ENCODE measurements at regions not wholly inside any gene's neighbourhood (a gene's known extent, or its start where the extent isn't known, plus 50 kb on each side); places are given as distances from the start of the nearest gene placed in this dataset.
"Not testable (repeated sequence)": the region's sequence is repeated elsewhere in the genome, so short reads cannot be mapped to it uniquely, and the experiment has no call there.

GRCh38 chr7:9505516-9505915 lies 1072.1 kb downstream of the NXPH1 start:
- DNase-seq (ENCODE audit: low spot score), result no peak

DNA sequence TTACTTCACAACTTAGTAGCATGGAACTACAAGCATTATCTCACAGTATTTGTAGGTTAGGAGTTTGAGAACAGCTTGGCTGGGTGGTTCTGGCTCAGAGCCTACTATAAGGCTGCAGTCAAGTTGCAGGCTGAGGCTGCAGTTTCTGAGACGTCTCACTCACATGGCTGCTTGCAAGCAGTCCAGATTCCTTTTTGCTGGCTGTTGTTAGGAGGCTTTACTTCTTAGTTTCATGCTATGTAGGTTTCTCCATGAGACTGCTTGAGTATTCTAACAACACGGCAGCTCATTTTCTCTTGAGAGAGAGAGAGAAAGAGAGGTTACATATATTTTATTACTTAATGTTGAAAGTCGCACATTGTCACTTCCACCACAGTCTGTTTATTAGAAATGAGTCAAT lies 1073.9 kb downstream of the NXPH1 start:
- no peak for DNase-seq (ENCODE audit: low spot score)

DNA sequence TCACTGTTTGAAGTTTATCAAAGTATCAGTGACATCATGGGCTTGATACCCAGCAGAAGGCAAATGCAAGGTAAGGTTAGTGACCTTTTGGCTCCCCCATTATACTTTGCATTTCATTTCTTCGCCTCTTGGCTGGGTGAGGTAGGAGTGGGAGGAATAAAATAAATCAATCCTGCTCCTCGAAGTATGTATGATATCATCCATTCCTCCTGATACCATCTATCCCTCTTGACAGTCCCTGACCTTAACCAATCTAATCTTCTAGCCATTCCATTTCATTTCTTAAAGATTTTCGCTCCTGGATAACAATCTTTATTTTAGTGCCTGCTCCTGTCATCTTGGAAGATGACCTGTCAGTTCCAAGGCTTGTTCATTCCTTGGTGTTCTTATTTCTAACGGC lies 1083.3 kb downstream of the NXPH1 start:
- DNase-seq (ENCODE audit: low spot score), result no peak

GRCh38 chr7:9523579-9523978 lies 1090.2 kb downstream of the NXPH1 start:
- DNase-seq (ENCODE audit: low spot score), result no peak

DNA sequence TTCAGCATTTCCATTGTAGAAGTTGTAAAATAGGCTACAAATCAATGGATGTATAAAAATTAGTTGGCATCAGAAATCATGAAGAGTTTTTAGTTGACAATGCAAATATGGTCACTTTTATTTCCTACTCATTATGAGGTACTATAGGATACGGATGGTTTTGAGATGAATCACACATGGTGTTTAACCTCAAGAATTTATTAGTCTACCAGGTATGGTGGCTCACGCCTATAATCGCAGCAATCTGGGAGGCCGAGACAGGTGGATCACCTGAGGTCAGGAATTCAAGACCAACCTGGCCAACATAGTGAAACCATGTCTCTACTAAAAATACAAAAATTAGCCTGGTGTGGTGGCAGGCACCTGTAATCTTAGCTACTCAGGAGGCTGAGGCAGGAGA lies 1119.0 kb downstream of the NXPH1 start:
- DNase-seq (ENCODE audit: low spot score), result not testable (repeated sequence)

DNA sequence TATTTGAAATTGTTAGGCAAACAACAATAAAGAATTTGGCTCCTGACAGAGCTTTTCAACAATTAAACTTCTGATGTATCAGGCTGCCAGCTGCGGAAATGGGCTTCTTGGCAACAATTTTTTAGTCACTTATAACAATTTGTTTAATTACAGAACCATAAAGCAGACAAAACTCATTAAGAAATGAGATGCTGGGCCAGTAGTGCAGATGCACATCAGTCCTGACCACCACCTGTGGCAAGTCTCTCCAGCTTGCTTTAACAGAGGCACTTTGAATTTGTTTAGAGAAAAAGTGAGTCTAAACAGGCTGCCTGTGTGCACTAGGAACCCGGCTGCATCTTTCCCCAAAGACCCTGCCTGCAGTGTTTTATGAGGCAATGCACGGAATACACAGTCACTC lies 1124.4 kb downstream of the NXPH1 start:
- no peak for DNase-seq (ENCODE audit: low spot score)

GRCh38 chr7:9575716-9576115 lies 1142.3 kb downstream of the NXPH1 start:
- no peak for DNase-seq (ENCODE audit: low spot score)

DNA sequence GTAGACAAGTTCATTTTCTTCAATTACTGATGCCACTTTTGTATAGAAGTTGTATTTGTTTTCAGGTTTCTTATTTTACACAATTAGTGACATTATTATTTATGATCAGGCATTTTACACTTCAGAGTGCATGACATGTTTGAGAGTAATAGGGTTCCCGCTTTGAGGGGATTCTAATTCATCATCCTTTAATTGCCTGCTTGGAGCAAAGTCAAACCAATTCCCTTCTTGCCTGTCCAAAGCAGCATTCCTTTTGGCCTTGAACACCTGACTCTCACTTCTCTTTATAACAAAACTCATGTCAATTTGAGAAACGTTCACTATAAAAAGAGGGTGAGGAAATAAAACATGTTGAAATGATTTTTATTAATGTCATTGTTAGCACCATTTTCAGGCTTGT lies 1149.4 kb downstream of the NXPH1 start:
- DNase-seq (ENCODE audit: low spot score), result no peak

DNA sequence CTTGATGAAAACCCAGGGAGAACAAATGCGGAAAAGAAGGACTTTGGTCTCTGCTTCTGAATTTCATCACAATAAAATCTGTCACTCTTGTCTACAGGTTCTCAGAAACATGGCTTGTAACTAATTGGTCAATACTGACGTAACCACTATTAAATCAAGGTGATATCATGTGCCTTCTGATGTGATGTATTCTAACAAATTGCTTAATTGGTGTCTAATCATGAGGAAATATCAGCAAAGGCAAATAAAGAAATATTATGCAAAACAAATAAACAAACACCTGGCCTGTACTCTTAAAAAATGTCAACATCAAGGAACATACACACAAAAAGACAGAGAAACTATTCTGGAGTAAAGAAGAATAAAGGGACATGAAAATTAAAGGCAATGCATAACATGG lies 1165.0 kb downstream of the NXPH1 start:
- no peak for DNase-seq (ENCODE audit: low spot score)

GRCh38 chr7:9600974-9601373 lies 1167.6 kb downstream of the NXPH1 start:
- DNase-seq (ENCODE audit: low spot score), result no peak

DNA sequence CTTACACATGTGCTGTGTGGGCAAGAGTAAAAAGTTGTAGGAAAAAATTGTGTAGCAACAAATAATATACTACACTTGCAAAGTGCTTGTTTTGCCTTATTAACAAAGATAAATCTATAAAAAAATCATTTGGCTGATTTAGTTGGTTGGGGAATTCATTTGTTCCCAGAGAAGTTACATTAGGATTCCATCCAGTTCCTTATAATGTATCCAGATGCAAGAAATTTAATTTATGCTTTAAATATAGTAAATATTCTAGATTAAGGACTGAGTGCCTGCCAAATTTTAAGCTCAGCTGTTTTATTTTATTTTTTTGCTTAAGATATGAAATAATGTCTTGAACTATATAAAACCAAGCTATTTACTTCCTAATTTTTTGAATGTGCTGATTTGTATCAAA lies 1169.9 kb downstream of the NXPH1 start:
- DNase-seq (ENCODE audit: low spot score), result no peak

GRCh38 chr7:9608560-9608959 lies 1175.2 kb downstream of the NXPH1 start:
- DNase-seq (ENCODE audit: low spot score), result no peak

DNA sequence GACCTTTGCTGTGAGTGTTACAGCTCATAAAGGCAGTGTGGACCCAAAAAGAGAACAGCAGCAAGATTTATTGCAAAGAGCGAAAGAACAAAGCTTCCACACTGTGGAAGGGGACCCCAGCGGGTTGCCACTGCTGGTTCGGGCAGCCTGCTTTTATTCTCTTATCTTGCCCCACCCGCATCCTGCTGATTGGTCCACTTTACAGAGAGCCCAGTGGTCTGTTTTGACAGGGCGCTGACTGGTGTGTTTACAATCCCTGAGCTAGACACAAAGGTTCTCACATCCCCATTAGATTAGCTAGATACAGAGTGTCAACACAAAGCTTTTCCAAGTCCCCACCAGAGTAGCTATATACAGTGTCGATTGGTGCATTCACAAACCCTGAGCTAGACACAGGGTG lies 1187.5 kb downstream of the NXPH1 start:
- not testable (repeated sequence) for DNase-seq (ENCODE audit: low spot score)

DNA sequence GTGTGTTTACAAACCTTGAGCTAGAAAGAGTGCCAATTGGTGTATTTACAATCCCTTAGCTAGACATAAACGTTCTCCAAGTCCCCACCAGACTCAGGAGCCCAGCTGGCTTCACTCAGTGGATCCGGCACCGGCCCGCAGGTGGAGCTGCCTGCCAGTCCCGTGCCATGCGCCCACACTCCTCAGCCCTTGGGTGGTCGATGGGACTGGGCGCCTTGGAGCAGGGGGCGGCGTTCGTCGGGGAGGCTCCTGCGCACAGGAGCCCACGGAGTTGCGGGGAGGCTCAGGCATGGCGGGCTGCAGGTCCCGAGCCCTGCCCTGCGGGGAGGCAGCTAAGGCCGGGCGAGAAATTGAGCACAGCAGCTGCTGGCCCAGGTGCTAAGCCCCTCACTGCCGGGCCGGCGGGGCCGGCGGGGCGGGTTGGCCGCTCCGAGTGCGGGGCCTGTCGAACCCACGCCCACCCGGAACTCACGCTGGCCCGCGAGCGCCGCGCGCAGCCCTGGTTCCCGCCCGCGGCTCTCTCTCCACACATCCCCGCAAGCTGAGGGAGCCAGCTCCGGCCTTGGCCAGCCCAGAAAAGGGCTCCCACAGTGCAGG lies 1188.0 kb downstream of the NXPH1 start:
- DNase-seq (ENCODE audit: low spot score), result not testable (repeated sequence)

GRCh38 chr7:9621927-9622326 lies 1188.5 kb downstream of the NXPH1 start:
- DNase-seq (ENCODE audit: low spot score), result no peak

GRCh38 chr7:9625953-9626352 lies 1192.5 kb downstream of the NXPH1 start:
- DNase-seq (ENCODE audit: low spot score), result no peak

GRCh38 chr7:9645756-9646155 lies 1212.3 kb downstream of the NXPH1 start:
- no peak for DNase-seq (ENCODE audit: low spot score)

GRCh38 chr7:9657257-9657656 lies 1223.8 kb downstream of the NXPH1 start:
- DNase-seq (ENCODE audit: low spot score), result no peak

GRCh38 chr7:9671979-9672917 lies 1238.8 kb downstream of the NXPH1 start:
- DNase-seq (ENCODE audit: low spot score), result no peak

DNA sequence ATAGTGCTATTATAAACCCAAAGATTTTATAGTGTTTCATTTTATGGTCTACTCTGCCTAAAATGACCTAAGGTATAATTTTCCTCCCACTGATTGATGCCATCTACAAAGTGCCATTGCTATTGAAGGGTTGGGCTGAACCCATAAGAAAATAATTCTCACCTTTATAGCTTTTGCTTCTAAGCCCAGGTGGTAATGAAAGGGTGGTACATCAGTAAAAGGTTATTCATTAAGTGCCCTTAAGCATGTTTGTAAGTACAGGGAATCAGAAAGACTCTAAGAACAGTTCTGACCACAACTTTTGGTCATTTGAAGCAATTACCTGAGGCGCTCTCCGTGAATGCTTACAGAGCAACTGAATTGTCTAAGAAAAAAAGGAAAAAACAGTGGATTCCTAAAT lies 1247.3 kb downstream of the NXPH1 start:
- DNase-seq (ENCODE audit: low spot score), result no peak

DNA sequence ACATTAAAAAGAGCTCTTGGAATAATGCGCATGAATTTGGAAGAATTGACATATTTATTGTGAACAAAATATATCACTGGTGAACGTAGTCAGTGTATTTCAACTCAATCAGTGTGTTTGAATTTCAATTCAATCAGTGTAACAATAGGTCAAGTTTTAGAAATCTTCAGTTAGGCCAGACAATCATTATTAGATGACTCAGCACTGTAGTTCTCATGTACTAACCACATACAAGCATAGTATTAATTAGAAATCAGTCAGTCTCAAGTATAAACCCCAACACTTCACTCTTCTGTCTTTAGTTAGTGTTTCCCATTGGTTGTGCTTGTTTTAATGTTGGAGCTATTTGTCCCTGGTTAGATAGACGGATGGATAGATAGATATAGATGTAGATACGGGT lies 1247.9 kb downstream of the NXPH1 start:
- no peak for DNase-seq (ENCODE audit: low spot score)

GRCh38 chr7:9691286-9691685 lies 1257.9 kb downstream of the NXPH1 start:
- DNase-seq (ENCODE audit: low spot score), result no peak

GRCh38 chr7:9698375-9698774 lies 1265.0 kb downstream of the NXPH1 start:
- DNase-seq (ENCODE audit: low spot score), result no peak

DNA sequence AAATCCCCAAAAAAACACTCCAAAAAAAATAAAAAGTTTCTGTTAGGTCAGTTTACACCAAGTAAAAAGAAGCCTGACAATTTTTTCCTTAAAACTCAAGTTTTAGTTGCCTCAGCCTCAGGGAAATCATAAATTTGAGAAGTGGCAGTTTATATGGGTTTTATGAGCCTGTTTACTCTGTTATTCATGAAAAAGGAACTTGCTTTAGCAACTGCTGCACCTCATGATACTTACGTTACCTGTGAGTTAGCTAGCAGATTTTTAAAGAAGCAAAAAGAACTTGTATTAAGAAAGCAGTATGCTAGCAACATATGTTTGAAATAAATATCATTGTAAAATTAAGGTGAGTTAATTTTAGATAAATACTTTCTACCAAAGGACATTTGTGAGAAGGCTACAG lies 1264.5 kb upstream of the PHF14 start:
- no peak for DNase-seq (ENCODE audit: low spot score)

Measured in HuH-7.5 (cell line).